KG1 (cell line): ENCODE measurements at regions not wholly inside any gene's neighbourhood (a gene's known extent, or its start where the extent isn't known, plus 50 kb on each side); places are given as distances from the start of the nearest gene placed in this dataset.

Experiments
- DNase-seq: peaks from one replicate; lab custom pipeline; 2025; lab: John Stamatoyannopoulos, UW

DNA sequence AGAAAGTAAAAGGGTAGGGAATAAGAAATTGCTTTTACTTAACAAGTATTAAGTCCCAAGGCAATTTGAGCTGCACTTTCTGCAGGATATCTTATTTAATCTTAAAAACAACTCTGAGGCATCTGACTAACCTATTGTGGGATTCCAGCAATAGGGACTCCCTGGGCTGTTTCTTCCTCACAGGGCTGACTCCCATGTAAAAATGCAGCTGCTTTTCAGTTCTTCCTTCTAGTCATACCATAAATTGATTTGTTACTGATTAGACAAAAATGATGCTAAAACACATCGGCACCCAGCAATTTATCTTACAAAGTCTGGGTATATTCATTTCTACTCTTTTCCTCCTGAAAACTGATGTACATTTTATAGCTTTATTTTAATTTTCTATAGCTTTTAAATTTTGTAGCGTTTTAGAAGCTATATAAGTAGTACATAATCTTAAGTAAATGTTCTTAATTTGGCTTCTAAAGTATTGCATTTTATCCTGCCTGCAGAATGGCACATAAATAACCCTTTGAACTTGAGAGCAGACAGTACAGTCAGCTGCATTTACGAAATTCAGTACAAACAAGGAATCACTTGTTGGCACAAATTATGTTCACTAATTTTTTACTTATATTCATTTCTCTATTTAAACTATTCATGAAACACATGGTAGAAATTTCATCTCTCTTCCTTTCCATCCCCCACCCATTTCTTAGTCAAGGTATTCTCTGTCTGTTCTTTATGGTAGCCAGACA is 102.4 kb upstream of the FRY start:
- no peak for DNase-seq

DNA sequence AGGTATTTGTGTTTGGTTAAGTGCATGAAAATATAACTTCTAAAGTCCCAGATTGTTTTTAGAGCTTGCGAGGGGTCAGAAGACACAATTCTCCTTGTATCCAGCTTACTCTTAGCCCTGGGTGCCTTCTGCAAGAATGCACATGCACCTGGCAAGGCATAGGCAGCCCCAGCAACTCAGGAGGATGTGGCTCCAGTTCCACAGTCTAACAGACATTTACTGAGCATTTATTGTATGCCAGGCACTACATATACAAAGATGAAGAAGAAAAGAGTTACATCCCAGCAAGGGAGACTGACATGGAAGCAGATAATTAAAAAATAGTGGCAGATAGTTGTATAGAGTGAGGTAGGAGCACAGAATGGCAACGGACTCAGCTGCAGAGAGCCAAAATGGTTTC is 101.1 kb upstream of the FRY start:
- DNase-seq = no peak

DNA sequence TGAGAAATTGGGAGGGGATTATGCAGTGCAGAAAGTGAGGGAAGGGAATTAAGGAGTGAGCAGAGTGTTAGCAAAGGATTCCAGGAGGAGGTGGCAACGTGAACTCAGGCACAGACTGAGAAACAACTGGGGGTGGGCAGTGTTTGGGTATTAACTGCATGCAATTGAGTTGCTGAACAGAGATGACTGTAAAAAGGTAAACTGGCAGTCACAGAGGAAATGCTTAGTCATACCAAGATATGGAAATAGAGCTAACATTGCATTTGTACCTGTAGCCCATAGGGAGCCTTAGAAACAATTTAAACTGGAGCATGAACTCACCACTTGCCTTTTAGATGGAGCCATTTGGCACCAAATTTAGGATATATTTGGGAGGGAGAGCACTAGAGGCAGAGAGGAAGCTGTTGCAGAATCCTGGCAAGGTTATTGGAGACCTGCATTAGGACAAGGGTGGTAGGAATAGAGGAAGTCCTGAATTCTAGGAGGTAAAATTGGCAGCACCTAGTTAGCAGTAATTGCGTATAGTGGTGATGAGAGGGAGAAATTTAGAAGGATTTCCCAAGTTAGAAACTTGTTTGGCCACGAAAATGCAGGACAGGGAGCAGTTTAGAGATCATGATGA is 100.6 kb upstream of the FRY start:
- no peak for DNase-seq

DNA sequence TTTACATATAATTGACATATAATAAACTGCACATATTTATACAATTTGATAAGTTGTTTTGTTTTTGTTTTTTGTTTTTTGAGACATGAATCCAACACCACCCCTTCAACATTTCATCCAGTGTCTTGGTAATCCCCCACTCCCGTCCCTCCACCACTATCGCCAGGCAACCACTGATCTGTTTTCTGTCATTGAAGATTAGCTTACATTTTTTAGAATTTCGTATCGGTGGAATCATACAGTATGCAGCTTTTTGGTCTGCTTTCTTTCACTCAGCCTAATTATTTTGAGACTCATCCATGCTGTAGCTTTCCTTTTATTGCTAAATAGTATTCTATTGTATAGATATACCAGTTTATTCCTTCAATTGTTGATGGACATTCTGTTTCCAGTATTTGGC is 94.1 kb upstream of the FRY start:
- no peak for DNase-seq

DNA sequence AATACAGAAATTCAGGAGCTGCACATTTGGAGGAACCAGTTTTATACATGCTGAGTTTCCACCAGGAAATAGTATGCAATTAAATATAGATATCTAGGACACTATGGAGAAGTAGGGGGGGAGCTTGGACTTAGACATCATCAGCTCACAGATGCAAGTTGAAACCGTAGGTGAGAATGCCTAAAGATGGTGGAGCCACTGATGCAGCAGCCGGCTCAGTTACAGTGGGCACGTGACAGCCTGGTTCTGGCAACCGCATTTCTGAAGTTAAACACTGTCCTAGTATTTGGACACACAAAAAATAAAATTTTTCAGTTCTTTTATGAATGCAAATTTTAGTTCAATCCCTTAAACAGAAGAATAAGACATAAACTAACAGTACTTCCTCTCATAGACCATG is 91.5 kb upstream of the FRY start:
- no peak for DNase-seq

DNA sequence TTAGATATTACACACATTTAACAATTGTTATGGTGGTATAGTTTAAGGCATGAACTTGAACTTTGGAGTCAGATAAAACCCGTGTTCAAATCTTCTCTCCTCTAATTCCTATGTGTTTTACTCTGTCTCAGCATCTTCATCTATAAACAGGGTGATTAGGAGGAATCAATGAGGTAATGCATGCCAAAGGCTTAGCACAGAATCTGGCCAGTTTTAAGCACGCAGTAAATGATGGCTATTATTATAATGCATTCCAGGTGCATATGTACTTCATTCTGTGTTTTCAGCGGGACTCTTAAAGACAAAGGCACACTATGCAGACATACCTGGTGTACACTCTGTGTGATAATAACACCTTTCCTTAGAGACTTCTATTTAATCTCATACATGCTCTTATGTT is 88.0 kb upstream of the FRY start:
- no peak for DNase-seq

DNA sequence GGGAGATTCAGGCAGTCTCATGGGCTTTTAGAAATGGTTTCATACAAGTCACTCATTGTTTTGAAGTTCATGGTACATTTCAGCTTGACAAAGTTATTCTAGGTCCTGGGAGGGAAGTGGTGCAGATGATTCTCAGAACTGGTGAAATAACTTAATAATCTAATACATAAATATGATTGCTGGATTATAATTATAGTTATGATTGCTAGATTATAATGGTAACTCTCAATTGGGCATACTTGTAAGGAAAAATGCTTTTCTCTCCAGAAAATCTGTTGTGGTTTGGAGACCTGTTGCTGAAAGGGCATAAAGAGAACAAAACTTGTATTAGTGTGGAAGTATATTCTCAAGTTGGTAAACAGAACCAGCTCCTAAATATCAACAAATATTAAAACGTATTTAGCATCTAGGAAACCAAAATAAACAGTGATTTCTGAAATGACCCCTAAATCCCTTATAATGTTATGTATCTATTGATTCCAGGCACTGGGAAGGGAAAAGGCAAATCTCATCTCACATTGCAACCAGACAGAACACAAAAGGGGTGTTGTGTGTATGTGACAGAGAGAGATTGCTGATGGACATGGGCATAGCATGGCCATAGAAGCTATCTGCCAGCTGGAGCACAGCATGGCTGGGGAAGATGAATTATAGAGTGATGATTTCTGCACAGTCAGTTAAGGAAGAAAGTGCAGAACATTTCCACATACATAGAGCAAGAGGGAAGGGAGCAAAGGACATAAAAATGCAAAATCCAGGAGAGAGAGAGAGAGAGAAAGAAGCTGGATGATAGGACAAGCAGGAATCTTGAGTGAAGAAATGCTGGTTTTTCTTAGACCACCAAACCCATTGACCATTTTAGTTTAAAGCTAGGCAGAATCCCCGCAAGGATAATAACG is 87.1 kb upstream of the FRY start:
- DNase-seq = no peak

DNA sequence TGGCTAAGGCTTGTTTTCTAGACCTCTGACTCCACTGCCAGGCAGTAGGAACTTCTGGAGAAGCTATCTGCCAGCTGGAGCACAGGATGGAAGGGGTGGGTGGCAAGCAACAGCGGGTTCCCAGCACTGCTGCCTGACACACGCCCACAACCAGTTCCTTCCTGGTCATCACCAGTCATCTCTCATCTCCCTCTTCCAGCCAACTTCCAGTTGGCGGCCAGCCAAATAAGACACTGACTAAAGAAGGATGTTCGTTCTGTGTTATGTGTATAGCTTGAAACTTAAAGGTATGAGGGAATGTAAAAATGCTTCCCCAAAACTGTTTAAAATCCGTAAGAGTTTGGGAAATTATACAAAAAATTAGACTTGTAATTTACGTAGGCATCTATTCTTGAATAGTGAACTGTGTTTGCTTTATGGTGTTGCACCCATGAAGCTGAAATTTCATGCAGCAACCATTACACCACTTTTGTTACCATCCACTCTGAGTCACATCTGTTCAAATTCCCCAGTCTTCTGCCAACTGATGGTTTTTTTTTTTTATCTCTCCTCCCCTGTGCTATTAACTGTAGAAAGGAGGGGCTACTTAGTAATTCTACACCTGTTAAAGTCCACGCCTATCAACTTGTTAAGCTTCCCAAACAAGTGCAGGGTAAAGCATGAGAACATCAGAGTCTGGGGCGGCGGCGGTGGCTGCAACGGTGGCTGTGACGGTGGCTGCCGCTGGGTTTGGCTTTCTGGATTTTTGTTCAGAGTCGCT is 86.2 kb upstream of the FRY start:
- peak; percentile 23 for DNase-seq

DNA sequence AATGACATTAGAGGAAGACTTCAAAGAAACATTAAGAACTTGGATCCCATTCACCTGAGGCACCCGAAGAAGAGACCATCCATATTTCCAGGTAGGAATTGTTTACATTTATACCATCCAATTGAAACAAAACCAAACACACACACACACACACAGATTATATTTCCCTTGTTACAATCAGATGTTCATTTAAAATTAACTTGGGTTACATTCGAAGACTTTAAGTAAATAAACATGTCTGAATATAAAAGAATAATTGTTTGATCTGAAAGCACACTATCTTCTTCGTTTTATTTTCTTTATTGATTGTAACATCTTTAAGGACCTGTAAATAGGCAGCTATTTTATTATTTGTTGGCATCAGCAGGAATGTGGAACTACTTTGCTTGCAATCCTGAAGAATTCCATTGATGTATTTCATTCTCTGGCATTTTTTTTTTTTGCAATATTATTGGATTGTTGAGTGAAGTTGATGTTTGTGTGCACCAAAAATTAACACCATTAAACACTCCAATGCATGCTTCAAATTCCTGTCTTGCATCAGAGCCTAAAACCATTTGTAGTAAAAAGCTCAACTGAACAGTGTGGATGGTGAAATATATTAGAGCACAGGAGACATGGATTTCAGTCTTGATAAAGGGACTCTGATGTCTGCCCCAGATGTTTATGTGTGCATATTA is 85.3 kb upstream of the FRY start:
- no peak for DNase-seq

DNA sequence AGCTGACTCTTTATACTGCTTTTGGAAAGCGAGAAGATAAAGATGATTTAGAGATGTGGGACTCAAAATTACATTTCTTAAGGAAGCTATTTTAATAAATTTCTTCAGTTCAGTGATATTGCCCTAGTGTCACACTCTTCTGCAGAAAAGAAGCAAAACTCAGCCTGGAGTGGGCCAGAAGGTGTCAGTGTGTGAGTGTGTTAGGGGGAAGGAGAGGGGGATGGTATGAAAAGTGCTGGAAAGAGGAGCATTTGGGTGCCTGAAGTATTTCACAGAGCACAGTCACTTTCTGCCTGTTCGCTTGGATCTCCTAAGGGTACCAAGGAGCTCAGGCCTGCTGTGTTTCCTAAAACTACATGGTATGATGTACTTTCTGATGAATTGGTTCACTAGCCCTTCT is 84.5 kb upstream of the FRY start:
- no peak for DNase-seq

DNA sequence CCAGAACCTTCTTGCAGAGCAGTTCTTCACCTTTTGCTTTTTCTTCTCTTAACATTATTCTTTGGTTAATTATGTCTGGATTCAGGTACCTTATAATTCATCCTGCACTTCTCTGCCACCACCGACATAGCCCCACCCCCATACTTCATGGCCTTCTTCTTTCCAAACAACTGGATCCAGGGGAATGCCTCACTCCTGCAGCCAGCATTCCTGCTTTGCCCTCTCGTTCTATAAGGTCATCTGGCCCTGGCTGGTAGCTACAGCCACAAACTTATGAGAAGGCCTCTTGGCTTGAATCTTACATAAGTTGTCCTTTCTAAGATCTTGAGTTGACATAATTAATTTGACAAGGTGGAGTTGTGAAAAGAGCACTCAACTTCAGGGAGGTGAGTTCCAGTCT is 84.1 kb upstream of the FRY start:
- no peak for DNase-seq

DNA sequence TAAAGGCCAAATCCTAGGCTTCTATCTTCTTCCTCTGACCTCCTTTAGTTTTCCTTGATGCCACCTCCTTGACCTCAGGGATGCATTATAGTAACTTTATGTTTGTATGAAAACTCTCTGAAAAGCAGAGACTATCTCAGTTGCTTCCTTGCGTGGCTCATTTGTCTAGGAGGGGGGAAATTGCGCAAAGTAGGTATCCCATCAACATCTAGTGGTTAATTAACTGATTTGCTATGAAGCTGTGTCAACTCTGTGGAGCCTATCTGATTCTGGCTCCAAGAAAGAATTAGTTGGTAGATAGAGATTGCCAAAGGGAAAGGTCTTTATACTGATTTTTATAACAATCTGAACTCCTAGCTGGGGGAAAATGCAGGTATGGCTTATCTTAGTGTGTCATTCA is 82.1 kb upstream of the FRY start:
- DNase-seq = no peak

DNA sequence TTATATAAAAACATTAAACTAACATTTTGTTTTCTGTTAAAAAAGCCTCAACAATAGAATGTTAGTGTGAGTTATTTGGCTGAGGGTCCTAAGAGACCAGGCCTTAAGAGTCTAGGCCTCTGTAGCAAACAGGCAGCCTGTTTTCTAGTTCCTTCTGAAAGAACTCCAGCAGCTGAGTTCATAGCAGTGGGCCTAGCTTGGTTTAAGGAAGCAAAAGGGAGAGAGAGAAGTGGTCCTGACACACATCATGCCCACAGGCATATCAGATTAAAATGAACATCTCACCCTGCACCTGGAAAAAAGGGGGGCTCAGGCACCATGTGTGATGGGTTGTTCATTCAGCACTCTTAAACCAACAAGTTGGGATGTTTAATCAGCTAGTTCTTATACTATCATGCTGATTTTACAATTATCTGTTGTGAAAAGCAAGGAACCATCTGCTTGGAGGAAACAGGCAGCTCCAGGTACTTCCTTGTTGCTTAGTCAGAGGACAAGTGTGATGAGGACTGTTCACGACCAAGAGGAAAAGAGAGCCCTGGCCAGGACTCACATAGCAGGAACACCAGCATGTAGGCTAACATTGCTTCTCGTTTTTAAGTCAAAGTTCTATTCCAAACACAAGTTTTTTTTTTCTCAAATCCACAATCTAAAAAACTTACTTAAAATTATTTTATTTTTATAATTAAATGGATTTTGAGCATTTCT is 81.3 kb upstream of the FRY start:
- peak; percentile 27 for DNase-seq

DNA sequence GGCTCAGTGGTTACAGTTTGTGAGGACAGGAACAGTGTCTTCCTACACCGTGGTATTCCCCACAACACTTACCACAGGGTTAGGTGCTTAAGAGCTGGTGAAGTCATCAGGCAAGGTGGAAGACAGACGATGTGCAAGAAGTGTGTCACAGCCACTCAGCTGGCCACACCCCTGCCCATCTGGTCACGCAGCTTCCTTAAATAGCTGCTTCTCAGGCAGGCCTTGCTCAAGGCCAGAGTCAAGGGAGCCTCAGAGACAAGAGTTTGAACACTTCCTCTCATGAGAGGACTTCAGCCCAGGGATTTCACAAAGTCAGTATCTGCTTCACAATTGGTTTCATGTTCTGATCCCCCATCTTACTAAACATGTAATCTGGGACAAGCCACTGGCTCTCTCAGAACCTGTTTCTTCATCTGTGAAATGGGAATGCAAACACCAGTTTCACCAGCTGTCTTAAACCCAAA is 80.3 kb upstream of the FRY start:
- DNase-seq = peak; percentile 29

DNA sequence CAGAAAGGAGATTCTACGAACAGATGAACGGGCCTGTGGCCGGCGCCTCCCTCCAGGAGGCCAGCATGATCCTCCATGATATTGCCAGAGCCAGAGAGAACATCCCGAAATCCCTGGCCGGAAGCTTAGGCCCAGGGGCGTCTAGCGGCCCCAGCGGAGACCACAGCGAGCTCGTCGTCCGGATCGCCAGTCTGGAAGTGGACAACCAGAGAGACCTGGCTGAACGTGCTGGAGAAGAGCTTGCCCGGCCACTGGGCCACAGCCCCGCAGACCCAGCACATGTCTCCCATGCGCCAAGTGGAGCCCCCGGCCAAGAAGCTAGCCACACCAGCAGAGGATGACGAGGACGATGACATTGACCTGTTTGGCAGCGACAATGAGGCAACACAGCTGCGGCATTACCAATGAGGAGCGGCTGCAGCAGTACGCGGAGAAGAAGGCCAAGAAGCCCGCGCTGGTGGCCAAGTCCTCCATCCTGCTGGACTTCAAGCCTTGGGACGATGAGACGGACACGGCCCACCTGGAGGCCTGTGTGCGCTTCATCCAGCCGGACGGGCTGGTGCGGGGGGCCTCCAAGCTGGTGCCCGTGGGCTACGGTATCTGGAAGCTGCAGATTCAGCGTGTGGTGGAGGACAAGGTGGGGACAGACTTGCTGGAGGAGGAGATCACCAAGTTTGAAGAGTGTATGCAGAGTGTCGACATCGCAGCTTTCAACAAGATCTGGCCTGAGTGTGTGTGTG is 78.8 kb upstream of the FRY start:
- no peak for DNase-seq

DNA sequence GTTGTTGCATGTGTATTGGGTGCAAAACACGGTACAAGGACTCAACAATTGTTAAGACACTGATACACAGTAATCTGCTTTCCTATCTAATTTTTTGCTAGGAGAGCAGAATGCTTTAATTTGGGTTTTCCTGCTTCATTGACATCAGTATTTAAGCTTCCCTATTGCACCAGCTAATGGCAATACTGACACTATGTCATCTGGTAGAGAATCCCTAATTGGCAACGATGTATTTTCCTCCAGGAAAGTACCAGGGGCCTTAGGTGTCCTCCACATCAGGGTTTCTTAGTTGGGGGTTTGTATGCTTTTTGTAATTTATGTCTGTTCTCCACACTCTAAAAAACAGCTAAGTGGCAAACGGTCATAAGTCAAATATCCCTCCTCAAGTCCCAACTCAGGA is 76.5 kb upstream of the FRY start:
- no peak for DNase-seq

DNA sequence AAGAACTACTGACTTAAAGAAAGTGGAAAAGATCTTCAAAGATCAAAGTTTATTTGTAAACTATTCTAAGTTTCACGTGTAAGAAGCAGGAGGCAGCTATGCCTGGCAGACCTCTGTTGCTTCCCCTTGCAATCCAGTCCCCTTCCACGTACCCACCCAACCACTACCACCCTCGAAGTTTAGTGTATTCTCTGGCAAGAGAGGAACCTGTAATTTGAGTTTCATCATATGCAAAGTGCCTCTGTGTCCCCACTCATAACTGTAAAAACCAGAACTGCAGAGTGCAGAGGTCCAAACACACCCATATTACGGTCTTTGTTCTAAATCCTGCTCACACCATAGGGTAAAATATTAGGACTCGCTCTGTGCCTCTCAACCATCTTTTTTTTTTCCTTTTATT is 75.8 kb upstream of the FRY start:
- DNase-seq = no peak

DNA sequence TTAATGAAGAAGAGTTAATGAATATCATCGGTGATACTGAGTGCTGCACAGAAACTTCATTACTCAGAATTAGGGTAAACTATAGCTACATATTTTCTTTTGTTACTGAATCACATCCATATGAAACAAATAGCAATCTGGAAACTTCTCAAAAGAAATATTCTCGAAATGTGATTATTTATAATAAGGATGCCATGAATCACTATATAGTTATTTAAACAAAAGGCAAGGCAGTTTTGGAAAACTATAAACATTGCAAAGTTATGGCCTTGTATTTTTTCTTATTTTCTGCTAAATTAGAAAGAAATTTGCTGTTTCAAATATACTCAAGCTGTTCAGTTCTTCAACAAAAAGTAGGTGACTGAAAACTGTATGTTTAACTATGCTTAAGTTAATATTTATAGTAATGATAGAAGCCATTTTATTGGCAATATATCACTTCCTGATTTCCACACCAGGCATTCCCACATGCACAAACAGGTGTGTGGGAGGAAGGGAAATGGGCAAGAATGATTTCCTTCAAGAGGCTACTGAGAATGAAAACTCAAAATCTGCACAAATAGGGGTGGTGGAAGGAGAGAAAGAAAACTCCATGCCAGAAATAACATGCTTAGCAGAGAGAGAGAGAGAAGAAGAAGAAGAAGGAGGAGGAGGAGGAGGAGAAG is 74.5 kb upstream of the FRY start:
- DNase-seq = no peak

DNA sequence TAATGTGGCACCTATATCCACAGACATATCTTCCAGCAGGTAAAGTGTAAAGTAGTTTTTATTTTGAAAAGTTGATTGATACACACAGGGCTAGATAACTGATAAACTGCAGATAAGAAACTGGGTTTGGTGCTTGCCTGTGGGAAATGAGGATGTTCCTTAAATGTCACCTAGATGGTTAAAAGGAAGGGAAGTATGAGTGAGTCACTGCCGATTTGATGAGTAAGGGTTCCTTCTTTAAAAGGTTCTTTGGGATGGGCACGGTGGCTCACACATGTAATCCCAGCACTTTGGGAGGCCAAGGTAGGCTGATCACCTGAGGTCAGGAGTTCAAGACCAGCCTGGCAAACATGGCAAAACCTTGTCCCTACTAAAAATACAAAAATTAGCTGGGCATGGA is 73.8 kb upstream of the FRY start:
- no peak for DNase-seq
